ENCODE measurements at regions not wholly inside any gene's neighbourhood (a gene's known extent, or its start where the extent isn't known, plus 50 kb on each side); places are given as distances from the start of the nearest gene placed in this dataset.

GRCh38 chr7:156167987-156168386 is 355.7 kb upstream of the SHH start:
- WGBS (ENCODE audit: insufficient coverage), result 95% methylated on average over 5 of the region's 5 CpGs
- ATAC-seq (no peak), DNase-seq (no peak)
- Histone ChIP-seq H3K9me3 (ENCODE audit: control insufficient read depth, insufficient read depth, low read length) (no peaks in the 10 kb centered on the region), H3K27me3 (ENCODE audit: control insufficient read depth, insufficient read depth, low read length) (no peaks in the 10 kb centered on the region), H3K36me3 (ENCODE audit: control insufficient read depth, insufficient read depth, low read length) (no peaks in the 10 kb centered on the region), H3K27ac (ENCODE audit: low read length) (no peak overlapping the region), H3K4me3 (ENCODE audit: low read length) (no peak overlapping the region), H3K4me1 (ENCODE audit: control insufficient read depth, insufficient read depth, low read length) (no peaks in the 10 kb centered on the region)
- Mint-ChIP-seq H3K4me1 (no peaks in the 10 kb centered on the region), H3K9me3 (no peaks in the 10 kb centered on the region), H3K36me3 (no peaks in the 10 kb centered on the region), H3K4me3 (no peak overlapping the region), H3K27ac (no peak overlapping the region), H3K27me3 (ENCODE audit: low read depth in 2 of 2) (peaks cover 0 to 2% of the 10 kb centered on the region in 2 donors)
- TF ChIP-seq CTCF (IDR thresholded peaks at IDR 0.05), result no peak
- intact Hi-C loops (cut with micrococcal nuclease), result no loop called here

- no peaks in the 10 kb centered on the region for H3K4me1 Mint-ChIP-seq
- DNase-seq (no peak), ATAC-seq (no peak)
- 87% methylated on average over 10 of the region's 10 CpGs for WGBS (ENCODE audit: insufficient coverage)
- Histone ChIP-seq H3K27ac (ENCODE audit: low read length) (no peak overlapping the region), H3K27me3 (ENCODE audit: control insufficient read depth, insufficient read depth, low read length) (no peaks in the 10 kb centered on the region), H3K36me3 (ENCODE audit: control insufficient read depth, insufficient read depth, low read length) (no peaks in the 10 kb centered on the region), H3K4me3 (ENCODE audit: low read length) (no peak overlapping the region), H3K4me1 (ENCODE audit: control insufficient read depth, insufficient read depth, low read length) (no peaks in the 10 kb centered on the region), H3K9me3 (ENCODE audit: control insufficient read depth, insufficient read depth, low read length) (no peaks in the 10 kb centered on the region)
- H3K4me3 Mint-ChIP-seq, result no peak overlapping the region
- H3K36me3 Mint-ChIP-seq, result no peaks in the 10 kb centered on the region
- TF ChIP-seq CTCF (IDR thresholded peaks at IDR 0.05), result no peak
- H3K9me3 Mint-ChIP-seq, result no peaks in the 10 kb centered on the region
- H3K27ac Mint-ChIP-seq, result no peak overlapping the region
- intact Hi-C loops (cut with micrococcal nuclease), result no loop called here
- H3K27me3 Mint-ChIP-seq (ENCODE audit: low read depth in 2 of 2), result peaks cover 0 to 3% of the 10 kb centered on the region in 2 donors
Measured at GRCh38 chr7:156167417-156167807, 355.1 kb upstream of the SHH start.

GRCh38 chr7:156166692-156167416 is 354.6 kb upstream of the SHH start:
- Mint-ChIP-seq H3K36me3 (no peaks in the 10 kb centered on the region), H3K4me1 (no peaks in the 10 kb centered on the region), H3K27me3 (ENCODE audit: low read depth in 2 of 2) (peaks cover 0 to 3% of the 10 kb centered on the region in 2 donors), H3K27ac (no peak overlapping the region), H3K4me3 (no peak overlapping the region), H3K9me3 (no peaks in the 10 kb centered on the region)
- ATAC-seq, result no peak
- WGBS (ENCODE audit: insufficient coverage), result 89% methylated on average over 11 of the region's 12 CpGs
- H3K4me3 ChIP-seq (ENCODE audit: low read length), result no peak overlapping the region
- H3K9me3 ChIP-seq (ENCODE audit: control insufficient read depth, insufficient read depth, low read length), result no peaks in the 10 kb centered on the region
- intact Hi-C loops (cut with micrococcal nuclease), result no loop called here
- H3K27ac ChIP-seq (ENCODE audit: low read length), result no peak overlapping the region
- no peaks in the 10 kb centered on the region for H3K36me3 ChIP-seq (ENCODE audit: control insufficient read depth, insufficient read depth, low read length)
- H3K27me3 ChIP-seq (ENCODE audit: control insufficient read depth, insufficient read depth, low read length), result no peaks in the 10 kb centered on the region
- DNase-seq, result no peak
- TF ChIP-seq CTCF (IDR thresholded peaks at IDR 0.05), result no peak
- H3K4me1 ChIP-seq (ENCODE audit: control insufficient read depth, insufficient read depth, low read length), result no peaks in the 10 kb centered on the region

GRCh38 chr7:156163747-156164146 is 351.5 kb upstream of the SHH start:
- WGBS (ENCODE audit: insufficient coverage), result 80% methylated on average over 3 of the region's 3 CpGs
- ATAC-seq, result no peak
- no peaks in the 10 kb centered on the region for H3K9me3 Mint-ChIP-seq

More at GRCh38 chr7:156163747-156164146, 351.5 kb upstream of the SHH start:
- Histone ChIP-seq H3K36me3 (ENCODE audit: control insufficient read depth, insufficient read depth, low read length) (no peaks in the 10 kb centered on the region), H3K4me3 (ENCODE audit: low read length) (no peak overlapping the region), H3K4me1 (ENCODE audit: control insufficient read depth, insufficient read depth, low read length) (no peaks in the 10 kb centered on the region), H3K27ac (ENCODE audit: low read length) (no peak overlapping the region), H3K27me3 (ENCODE audit: control insufficient read depth, insufficient read depth, low read length) (no peaks in the 10 kb centered on the region), H3K9me3 (ENCODE audit: control insufficient read depth, insufficient read depth, low read length) (no peaks in the 10 kb centered on the region)
- Mint-ChIP-seq H3K4me3 (no peak overlapping the region), H3K27ac (no peak overlapping the region), H3K27me3 (ENCODE audit: low read depth in 2 of 2) (peaks cover 0 to 3% of the 10 kb centered on the region in 2 donors), H3K36me3 (no peaks in the 10 kb centered on the region), H3K4me1 (no peaks in the 10 kb centered on the region)
- intact Hi-C loops (cut with micrococcal nuclease), result no loop called here
- no peak for DNase-seq
- TF ChIP-seq CTCF (IDR thresholded peaks at IDR 0.05), result no peak

All from natural killer cell (primary cell).